ENCODE measurements at regions not wholly inside any gene's neighbourhood (a gene's known extent, or its start where the extent isn't known, plus 50 kb on each side); places are given as distances from the start of the nearest gene placed in this dataset.

DNA sequence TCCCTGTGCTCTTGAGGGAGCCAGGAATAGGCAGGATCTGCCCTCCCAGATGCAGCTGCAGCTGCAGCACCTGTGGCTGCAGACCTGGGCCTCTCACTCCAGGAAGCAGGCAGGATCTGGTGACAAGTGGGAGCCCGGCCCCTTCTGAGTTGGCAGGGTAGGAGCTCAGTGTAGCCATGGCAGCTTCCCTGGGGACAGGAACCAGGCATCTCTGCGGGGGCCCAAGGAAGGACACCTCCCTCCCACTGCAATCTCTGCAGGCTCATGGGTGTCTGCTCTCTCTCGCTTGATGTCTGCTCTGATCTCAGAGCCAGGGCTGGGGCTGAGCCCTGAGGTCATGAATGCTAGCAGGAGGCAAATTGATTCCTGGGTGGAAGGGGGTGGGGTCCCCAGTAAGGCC, 592.5 kb upstream of the CA10 start:
- TF ChIP-seq, protein P1, sequence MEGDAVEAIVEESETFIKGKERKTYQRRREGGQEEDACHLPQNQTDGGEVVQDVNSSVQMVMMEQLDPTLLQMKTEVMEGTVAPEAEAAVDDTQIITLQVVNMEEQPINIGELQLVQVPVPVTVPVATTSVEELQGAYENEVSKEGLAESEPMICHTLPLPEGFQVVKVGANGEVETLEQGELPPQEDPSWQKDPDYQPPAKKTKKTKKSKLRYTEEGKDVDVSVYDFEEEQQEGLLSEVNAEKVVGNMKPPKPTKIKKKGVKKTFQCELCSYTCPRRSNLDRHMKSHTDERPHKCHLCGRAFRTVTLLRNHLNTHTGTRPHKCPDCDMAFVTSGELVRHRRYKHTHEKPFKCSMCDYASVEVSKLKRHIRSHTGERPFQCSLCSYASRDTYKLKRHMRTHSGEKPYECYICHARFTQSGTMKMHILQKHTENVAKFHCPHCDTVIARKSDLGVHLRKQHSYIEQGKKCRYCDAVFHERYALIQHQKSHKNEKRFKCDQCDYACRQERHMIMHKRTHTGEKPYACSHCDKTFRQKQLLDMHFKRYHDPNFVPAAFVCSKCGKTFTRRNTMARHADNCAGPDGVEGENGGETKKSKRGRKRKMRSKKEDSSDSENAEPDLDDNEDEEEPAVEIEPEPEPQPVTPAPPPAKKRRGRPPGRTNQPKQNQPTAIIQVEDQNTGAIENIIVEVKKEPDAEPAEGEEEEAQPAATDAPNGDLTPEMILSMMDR (IDR thresholded peaks at IDR 0.05) = no peak
- TF ChIP-seq POLR2A (IDR thresholded peaks at IDR 0.05) (no peak), EP300 (IDR thresholded peaks at IDR 0.05) (no peak)

All from tibial nerve (tissue), 4 donors.